Caco-2 (cell line): ENCODE measurements at regions not wholly inside any gene's neighbourhood (a gene's known extent, or its start where the extent isn't known, plus 50 kb on each side); places are given as distances from the start of the nearest gene placed in this dataset.
A peak's percentile ranks its signal among the peaks of the same experiment; 100 is the strongest.

Experiments used
- BruUV-seq: library from RNA; stranded (reverse); fragments of 400-500 nt; replicated peaks from 2 replicates; lab custom pipeline; 2021; lab: Mats Ljungman, UMichigan
- CTCF ChIA-PET: fragments of 300-600 bp; sonication (Branson Sonifier 250); formaldehyde crosslinking; loops from one replicate; lab custom pipeline; 2022; ENCODE audit warnings: antibody characterized with exemption; lab: Charles Lee
- POLR2A ChIA-PET: fragments of 300-600 bp; sonication (Branson Sonifier 250); formaldehyde crosslinking; loops from one replicate; lab custom pipeline; 2022; ENCODE audit warnings: antibody characterized with exemption; lab: Charles Lee
- DNase-seq, 2 experiments: peaks; one replicate each; pipeline versions ENCODE4 v3.0.0 to v3.0.0-alpha.2; 2020 to 2022
- H3K27me3 ChIP-seq: replicated peaks from 2 replicates; pipeline ENCODE4 v1.6.0; 2011; ENCODE audit warnings: low read length; ENCODE audit not compliant: control insufficient read depth, insufficient read depth
- H3K36me3 ChIP-seq: 2 replicates; pipeline ENCODE4 v1.5.1; 2011; ENCODE audit warnings: low read length; ENCODE audit not compliant: control insufficient read depth, insufficient read depth
- H3K4me1 ChIP-seq: fragments of 250-450 bp; sonication (Bioruptor Pico); 2 replicates; pipeline ENCODE4 v1.5.1; 2020; ENCODE audit warnings: mild to moderate bottlenecking
- H3K4me3 ChIP-seq: 2 replicates; pipeline ENCODE4 v1.5.1; 2011; ENCODE audit warnings: low read depth, mild to moderate bottlenecking, control low read depth, low read length
- H3K9me3 ChIP-seq: fragments of 250-450 bp; sonication (Bioruptor Pico); 2 replicates; pipeline ENCODE4 v1.5.1; 2020; ENCODE audit warnings: mild to moderate bottlenecking, moderate library complexity
- H3K27ac Mint-ChIP-seq: one replicate; pipeline ENCODE4 v1.8.0; 2022; ENCODE audit warnings: mixed read lengths; ENCODE audit not compliant: unreplicated experiment
- H3K27me3 Mint-ChIP-seq: one replicate; pipeline ENCODE4 v1.8.0; 2022; ENCODE audit warnings: mixed read lengths; ENCODE audit not compliant: insufficient read depth, unreplicated experiment
- H3K36me3 Mint-ChIP-seq: one replicate; pipeline ENCODE4 v1.8.0; 2022; ENCODE audit warnings: mild to moderate bottlenecking, mixed read lengths; ENCODE audit not compliant: insufficient read depth, unreplicated experiment
- H3K4me1 Mint-ChIP-seq: one replicate; pipeline ENCODE4 v1.8.0; 2022; ENCODE audit warnings: low read depth, mixed read lengths; ENCODE audit not compliant: unreplicated experiment
- H3K4me3 Mint-ChIP-seq: one replicate; pipeline ENCODE4 v1.8.0; 2022; ENCODE audit warnings: mild to moderate bottlenecking, moderate library complexity, mixed read lengths; ENCODE audit not compliant: unreplicated experiment
- H3K9me3 Mint-ChIP-seq: one replicate; pipeline ENCODE4 v1.8.0; 2022; ENCODE audit warnings: mixed read lengths; ENCODE audit not compliant: unreplicated experiment
- CTCF ChIP-seq, 2 experiments: fragments of 200-600 bp in 1 of 2; IDR thresholded peaks; 1 replicate in 1 of 2; 2 replicates in 1 of 2; pipeline versions ENCODE4 v1.5.1 to v1.8.0; 2011 to 2022; ENCODE audit warnings: antibody characterized with exemption in 1 of 2, control low read depth in 1 of 2, inconsistent platforms in 1 of 2, low read depth in 1 of 2, low read length in 1 of 2, mild to moderate bottlenecking in 1 of 2, moderate library complexity in 1 of 2; ENCODE audit not compliant: insufficient read depth in 1 of 2, severe bottlenecking in 1 of 2, unreplicated experiment in 1 of 2
- intact Hi-C: fragments of 100-400 bp; cut with micrococcal nuclease; formaldehyde crosslinking; loops from one replicate; pipeline ENCODE4 v1.10.0; 2022; ENCODE audit not compliant: unreplicated experiment

DNA sequence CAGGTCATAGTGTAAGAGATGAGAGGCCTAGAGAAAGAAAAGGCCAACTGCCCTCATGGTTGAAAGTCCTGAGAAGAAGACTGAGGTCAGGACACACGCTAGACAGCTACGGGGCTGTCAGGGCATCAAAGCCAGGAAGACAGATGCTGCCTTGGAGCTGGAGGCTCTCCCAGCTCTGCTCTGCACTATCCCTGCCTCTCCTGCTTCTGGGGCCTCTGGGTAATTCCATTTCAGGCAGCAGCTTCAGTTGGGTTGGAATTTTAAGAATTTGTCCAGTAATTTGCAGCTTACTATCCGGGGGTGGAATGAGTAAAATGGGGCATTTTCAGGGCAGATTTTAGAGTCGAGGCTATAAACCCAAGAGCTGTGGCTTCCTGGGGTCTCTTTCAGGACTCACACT lies 76.2 kb upstream of the CTAGE1 start:
- H3K4me1 ChIP-seq, result peaks cover 43% of the 10 kb centered on the region
- Mint-ChIP-seq H3K4me3 (no peak overlapping the region), H3K27ac (peak overlapping the region; percentile 76), H3K36me3 (no peaks in the 10 kb centered on the region), H3K27me3 (no peaks in the 10 kb centered on the region), H3K4me1 (peaks cover 45% of the 10 kb centered on the region), H3K9me3 (peaks cover 24% of the 10 kb centered on the region)
- ChIA-PET CTCF (interaction anchor here (1.7 kb wide), 1 partner anchor 69 kb away, joined by 6 read pairs; no protein-coding TSS in a partner anchor), POLR2A (interaction anchor here (0.6 to 1.1 kb wide), 2 partner anchors 28 to 891 kb away, joined by 4 to 5 read pairs; no protein-coding TSS in a partner anchor)
- DNase-seq, result peak in 1 of 2 experiments; percentile 9
- H3K9me3 ChIP-seq, result peaks cover 14% of the 10 kb centered on the region
- BruUV-seq, result no TSS peak
- no peak overlapping the region for H3K4me3 ChIP-seq
- no peaks in the 10 kb centered on the region for H3K27me3 ChIP-seq
- H3K36me3 ChIP-seq, result no peaks in the 10 kb centered on the region
- TF ChIP-seq CTCF (IDR thresholded peaks at IDR 0.05; ENCODE audit: insufficient read depth in 1 of 2, low read depth in 1 of 2, low read length in 1 of 2, severe bottlenecking in 1 of 2, unreplicated experiment in 1 of 2), result no peak
- intact Hi-C loops, result loop anchor here (10.0 kb wide), 2 partner anchors 69 to 499 kb away; no protein-coding TSS in a partner anchor

- no peak overlapping the region for H3K4me3 ChIP-seq
- CTCF ChIA-PET, result interaction anchor here (1.7 kb wide), 1 partner anchor 68 kb away, joined by 6 read pairs; no protein-coding TSS in a partner anchor
- H3K9me3 ChIP-seq, result peaks cover 14% of the 10 kb centered on the region
- Mint-ChIP-seq H3K4me1 (peaks cover 39% of the 10 kb centered on the region), H3K27ac (no peak overlapping the region), H3K36me3 (no peaks in the 10 kb centered on the region), H3K9me3 (peaks cover 24% of the 10 kb centered on the region), H3K27me3 (no peaks in the 10 kb centered on the region), H3K4me3 (no peak overlapping the region)
- DNase-seq, result no peak
- peaks cover 35% of the 10 kb centered on the region for H3K4me1 ChIP-seq
- no peaks in the 10 kb centered on the region for H3K27me3 ChIP-seq
- BruUV-seq, result no TSS peak
- POLR2A ChIA-PET, result no interaction called here
- intact Hi-C loops, result loop anchor here (10.0 kb wide), 2 partner anchors 70 to 500 kb away; no protein-coding TSS in a partner anchor
- H3K36me3 ChIP-seq, result no peaks in the 10 kb centered on the region
- no peak for TF ChIP-seq CTCF (IDR thresholded peaks at IDR 0.05; ENCODE audit: insufficient read depth in 1 of 2, low read depth in 1 of 2, low read length in 1 of 2, severe bottlenecking in 1 of 2, unreplicated experiment in 1 of 2)
Measured at GRCh38 chr18:22494771-22495170, 77.1 kb upstream of the CTAGE1 start.

DNA sequence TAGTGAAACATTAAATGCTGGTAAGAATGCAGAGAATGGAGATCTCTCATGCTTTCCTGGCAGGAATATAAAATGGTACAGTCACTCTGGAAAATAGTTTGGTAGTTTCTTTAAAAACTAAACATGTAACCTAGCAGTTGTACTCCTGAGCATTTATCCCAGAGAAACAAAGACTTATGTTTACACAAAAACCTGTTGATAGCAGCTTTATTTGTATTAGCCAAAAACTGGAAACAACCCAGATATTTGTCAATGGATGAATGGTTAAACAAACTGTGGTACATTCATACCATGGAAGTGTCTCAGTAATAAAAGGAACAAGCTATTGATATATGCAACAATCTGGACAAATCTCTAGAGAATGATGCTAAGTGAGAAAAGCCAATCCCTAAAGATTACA lies 81.7 kb upstream of the CTAGE1 start:
- H3K4me3 Mint-ChIP-seq, result no peak overlapping the region
- H3K36me3 Mint-ChIP-seq, result no peaks in the 10 kb centered on the region
- TF ChIP-seq CTCF (IDR thresholded peaks at IDR 0.05; ENCODE audit: insufficient read depth in 1 of 2, low read depth in 1 of 2, low read length in 1 of 2, severe bottlenecking in 1 of 2, unreplicated experiment in 1 of 2), result no peak
- no peaks in the 10 kb centered on the region for H3K36me3 ChIP-seq
- H3K4me1 ChIP-seq, result peaks cover 3% of the 10 kb centered on the region
- POLR2A ChIA-PET, result no interaction called here
- H3K9me3 Mint-ChIP-seq, result peaks cover 16% of the 10 kb centered on the region
- H3K27me3 ChIP-seq, result no peaks in the 10 kb centered on the region
- H3K27me3 Mint-ChIP-seq, result no peaks in the 10 kb centered on the region
- peaks cover 11% of the 10 kb centered on the region for H3K9me3 ChIP-seq
- DNase-seq, result no peak
- intact Hi-C loops, result loop anchor here (10.0 kb wide), 2 partner anchors 75 to 505 kb away; no protein-coding TSS in a partner anchor
- H3K4me3 ChIP-seq, result no peak overlapping the region
- no TSS peak for BruUV-seq
- CTCF ChIA-PET, result interaction anchor here (1.6 kb wide), 1 partner anchor 9 kb away, joined by 3 read pairs; no protein-coding TSS in a partner anchor
- no peak overlapping the region for H3K27ac Mint-ChIP-seq
- peaks cover 17% of the 10 kb centered on the region for H3K4me1 Mint-ChIP-seq
